GM18858 (cell line): ENCODE measurements at regions not wholly inside any gene's neighbourhood (a gene's known extent, or its start where the extent isn't known, plus 50 kb on each side); places are given as distances from the start of the nearest gene placed in this dataset.
A peak's percentile ranks its signal among the peaks of the same experiment; 100 is the strongest.
"Not testable (repeated sequence)": the region's sequence is repeated elsewhere in the genome, so short reads cannot be mapped to it uniquely, and the experiment has no call there.

Experiments used
- ATAC-seq: cut with Tn5 transposase; IDR thresholded peaks from one replicate; pipeline ENCODE4 v1.9.1; 2021; ENCODE audit not compliant: unreplicated experiment

- no peak for ATAC-seq
Observed at GRCh38 chr2:57677296-57677695, 369.3 kb upstream of the VRK2 start.

- ATAC-seq = no peak
Observed at GRCh38 chr2:57681650-57682049, 365.0 kb upstream of the VRK2 start.

GRCh38 chr2:57685032-57685431 is 361.6 kb upstream of the VRK2 start:
- ATAC-seq = no peak

- ATAC-seq = no peak
Observed at GRCh38 chr2:57692395-57692794, 354.2 kb upstream of the VRK2 start.

- ATAC-seq = no peak
Observed at GRCh38 chr2:57693177-57693576, 353.4 kb upstream of the VRK2 start.

GRCh38 chr2:57693965-57694364 is 352.6 kb upstream of the VRK2 start:
- no peak for ATAC-seq

- ATAC-seq = no peak
Observed at GRCh38 chr2:57696016-57696415, 350.6 kb upstream of the VRK2 start.

GRCh38 chr2:57698392-57698791 is 348.2 kb upstream of the VRK2 start:
- no peak for ATAC-seq

GRCh38 chr2:57698935-57699449 is 347.6 kb upstream of the VRK2 start:
- no peak for ATAC-seq

- no peak for ATAC-seq
Observed at GRCh38 chr2:57701391-57701791, 345.2 kb upstream of the VRK2 start.

GRCh38 chr2:57703407-57703806 is 343.2 kb upstream of the VRK2 start:
- ATAC-seq = no peak

GRCh38 chr2:57707794-57708193 is 338.8 kb upstream of the VRK2 start:
- not testable (repeated sequence) for ATAC-seq

GRCh38 chr2:57711991-57712390 is 334.6 kb upstream of the VRK2 start:
- ATAC-seq = no peak

- peak; percentile 98 for ATAC-seq
Observed at GRCh38 chr2:57720728-57721627, 325.6 kb upstream of the VRK2 start.

- ATAC-seq = no peak
Observed at GRCh38 chr2:57725337-57725947, 321.2 kb upstream of the VRK2 start.

- peak; percentile 56 for ATAC-seq
Observed at GRCh38 chr2:57726294-57726693, 320.3 kb upstream of the VRK2 start.

- no peak for ATAC-seq
Observed at GRCh38 chr2:57728691-57729090, 317.9 kb upstream of the VRK2 start.

GRCh38 chr2:57733956-57734355 is 312.6 kb upstream of the VRK2 start:
- no peak for ATAC-seq

- ATAC-seq = no peak
Observed at GRCh38 chr2:57740891-57741290, 305.7 kb upstream of the VRK2 start.

GRCh38 chr2:57753636-57754035 is 293.0 kb upstream of the VRK2 start:
- ATAC-seq = no peak

- no peak for ATAC-seq
Observed at GRCh38 chr2:57758686-57759085, 287.9 kb upstream of the VRK2 start.

- no peak for ATAC-seq
Observed at GRCh38 chr2:57759131-57759530, 287.5 kb upstream of the VRK2 start.
